Stimulated activated CD4-positive, alpha-beta T cell treated with anti-CD3 and anti-CD28 coated beads, Interleukin-12 subunit alpha, Interleukin-12 subunit beta, amount 100 ng/mL, for 4 hours (primary cell): ENCODE measurements at regions not wholly inside any gene's neighbourhood (a gene's known extent, or its start where the extent isn't known, plus 50 kb on each side); places are given as distances from the start of the nearest gene placed in this dataset.
"Not testable (repeated sequence)": the region's sequence is repeated elsewhere in the genome, so short reads cannot be mapped to it uniquely, and the experiment has no call there.

Source experiments
- DNase-seq: peaks from one replicate; pipeline ENCODE4 v3.0.0-alpha.2; 2020

GRCh38 chr13:106083620-106084350, 451.7 kb downstream of the EFNB2 start:
- no peak for DNase-seq

- DNase-seq, result not testable (repeated sequence)
Observed at GRCh38 chr13:106081221-106081620, 454.2 kb downstream of the EFNB2 start.

GRCh38 chr13:106078191-106078590, 457.3 kb downstream of the EFNB2 start:
- no peak for DNase-seq

GRCh38 chr13:106077017-106077416, 458.4 kb downstream of the EFNB2 start:
- no peak for DNase-seq

DNA sequence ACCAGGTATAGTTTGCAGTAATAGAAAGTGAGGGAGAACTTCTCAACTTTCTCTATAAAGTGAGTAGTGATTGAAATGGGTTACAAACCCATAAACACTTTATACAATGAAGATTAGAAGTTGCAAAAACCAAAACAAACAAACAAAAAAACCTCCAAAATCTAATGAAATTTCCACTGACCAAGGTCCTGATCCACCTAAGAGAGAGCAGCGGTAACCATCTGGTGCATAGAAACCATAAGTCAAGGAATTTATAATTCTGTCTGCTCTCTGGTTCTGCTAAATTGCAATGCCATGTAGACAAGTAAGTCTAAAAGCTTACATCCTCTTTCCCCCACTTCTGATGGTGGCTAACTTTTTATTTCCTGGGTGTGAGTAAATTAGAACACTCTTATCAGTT, 463.4 kb downstream of the EFNB2 start:
- DNase-seq, result no peak

DNA sequence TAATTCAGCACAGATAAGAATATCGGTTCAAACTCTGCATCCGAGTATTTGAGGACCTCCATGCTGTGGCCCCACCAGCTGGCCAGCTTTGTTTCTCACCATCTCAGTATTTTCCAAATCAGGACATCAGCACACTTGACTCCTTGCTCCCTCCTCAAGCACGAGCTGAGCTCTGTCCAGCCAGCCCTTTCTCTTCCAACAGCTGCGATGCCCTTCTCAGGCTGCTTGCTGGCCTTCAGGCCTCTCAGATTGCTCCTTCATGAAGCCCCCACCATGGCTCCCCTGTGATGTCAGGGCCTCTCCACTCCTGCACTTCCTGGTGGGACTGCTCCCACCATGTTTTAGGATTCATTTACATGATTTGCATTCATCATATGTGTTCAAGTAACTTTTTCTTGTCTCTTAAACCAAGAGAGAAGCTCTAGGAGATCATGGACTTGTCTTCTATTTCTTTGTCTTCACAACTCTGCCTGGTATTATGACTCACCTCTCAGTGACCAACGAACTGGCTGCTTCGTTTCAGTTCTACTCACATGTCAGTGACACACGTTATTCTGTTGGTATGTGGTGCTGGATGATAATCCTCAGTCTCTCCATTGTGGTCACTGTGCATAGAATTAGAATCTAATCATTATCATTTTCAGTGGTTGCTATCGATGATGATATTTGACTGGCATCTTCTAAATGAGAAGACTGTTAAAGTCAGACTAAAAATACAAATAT, 471.7 kb downstream of the EFNB2 start:
- no peak for DNase-seq

- DNase-seq, result no peak
Observed at GRCh38 chr13:106061781-106062180, 473.7 kb downstream of the EFNB2 start.

DNA sequence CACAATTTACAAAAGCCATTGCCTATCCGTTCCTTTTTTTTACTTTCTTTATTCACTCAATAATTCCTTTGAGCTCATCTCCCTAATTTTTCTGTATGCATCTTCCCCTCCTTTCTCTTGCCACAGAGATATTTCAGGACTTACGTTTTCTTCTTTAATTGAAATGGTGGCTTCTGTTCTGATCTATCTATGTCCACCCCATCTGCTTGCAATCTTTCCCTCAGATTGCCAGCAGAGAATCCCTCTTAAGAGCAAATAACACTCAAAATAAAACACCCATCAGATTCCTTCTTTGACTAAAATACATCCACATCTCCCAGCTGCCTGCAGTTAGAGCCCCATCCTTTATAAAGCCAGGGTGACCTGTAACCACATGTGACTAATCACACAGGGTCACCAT, 478.6 kb downstream of the EFNB2 start:
- DNase-seq, result no peak

- no peak for DNase-seq
Observed at GRCh38 chr13:106052200-106052767, 483.2 kb downstream of the EFNB2 start.

GRCh38 chr13:106049171-106049570, 486.3 kb downstream of the EFNB2 start:
- DNase-seq, result no peak

- DNase-seq, result no peak
Observed at GRCh38 chr13:106048386-106048785, 487.1 kb downstream of the EFNB2 start.

GRCh38 chr13:106047859-106048258, 487.6 kb downstream of the EFNB2 start:
- DNase-seq, result no peak

DNA sequence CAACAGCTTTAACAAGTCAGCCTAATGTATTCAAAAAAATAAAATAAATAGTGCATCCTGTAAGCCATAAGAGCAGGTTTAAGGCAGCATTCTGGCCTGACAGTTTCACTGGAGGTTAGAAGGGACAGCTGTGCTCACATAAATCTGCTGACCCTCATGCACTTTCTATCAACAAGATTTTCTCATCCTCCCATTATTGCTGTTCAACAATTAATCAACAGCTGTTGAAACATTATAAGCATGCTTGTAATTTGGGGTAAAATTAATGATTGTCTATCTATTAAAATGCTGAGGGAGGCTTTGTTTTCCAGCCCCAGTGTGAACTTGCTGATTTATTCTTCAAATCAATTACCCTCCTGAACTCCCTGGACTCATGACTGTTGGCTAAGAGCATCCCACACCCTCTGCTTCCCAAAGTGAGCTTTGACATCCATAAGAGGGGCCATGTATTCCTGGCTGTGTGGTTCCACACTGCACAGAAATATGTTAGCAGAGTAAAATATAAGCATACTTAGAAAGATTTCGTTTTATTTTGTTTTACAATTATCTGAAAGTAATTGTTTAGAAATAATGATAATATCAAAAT, 492.4 kb downstream of the EFNB2 start:
- DNase-seq, result no peak

DNA sequence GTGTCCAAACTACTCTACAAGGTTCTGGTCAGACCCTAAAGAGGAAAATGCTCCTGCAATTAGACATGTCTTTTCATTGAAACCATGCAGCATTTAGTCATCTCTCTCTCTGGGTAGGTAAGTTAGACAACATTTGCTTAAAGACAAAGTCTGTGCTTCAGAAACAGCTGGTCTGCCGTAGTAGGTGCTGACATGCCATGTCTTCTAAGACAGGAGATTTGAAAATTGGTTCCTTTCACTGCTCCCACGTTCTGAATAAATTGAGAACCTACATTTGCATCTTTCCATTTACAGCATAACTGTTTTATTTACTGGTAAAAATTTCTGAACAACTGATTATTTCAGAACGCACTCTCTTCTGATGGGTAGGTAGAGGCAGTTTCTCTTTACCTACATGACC, 494.0 kb downstream of the EFNB2 start:
- DNase-seq, result no peak

- no peak for DNase-seq
Observed at GRCh38 chr13:106038752-106039151, 496.7 kb downstream of the EFNB2 start.

- DNase-seq, result no peak
Observed at GRCh38 chr13:106036870-106037269, 498.6 kb downstream of the EFNB2 start.

DNA sequence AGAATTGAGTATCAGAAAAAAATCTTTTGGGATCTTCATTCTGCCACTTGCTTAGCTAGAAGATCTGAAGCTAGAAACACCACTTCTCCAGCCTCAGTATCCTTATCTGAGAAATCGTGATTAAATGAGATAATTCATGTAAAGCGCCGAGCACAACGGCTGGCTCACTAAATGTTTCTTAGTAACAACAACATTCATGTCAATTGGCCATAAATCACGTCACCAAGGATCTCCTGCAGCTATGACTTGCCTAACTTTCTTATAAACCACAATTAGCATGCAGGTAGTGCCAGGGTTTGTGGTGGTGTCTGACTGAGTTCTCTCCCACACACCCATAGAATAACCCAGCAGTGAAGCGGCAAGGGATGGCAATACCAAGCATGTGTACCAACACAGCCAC, 501.3 kb downstream of the EFNB2 start:
- no peak for DNase-seq

DNA sequence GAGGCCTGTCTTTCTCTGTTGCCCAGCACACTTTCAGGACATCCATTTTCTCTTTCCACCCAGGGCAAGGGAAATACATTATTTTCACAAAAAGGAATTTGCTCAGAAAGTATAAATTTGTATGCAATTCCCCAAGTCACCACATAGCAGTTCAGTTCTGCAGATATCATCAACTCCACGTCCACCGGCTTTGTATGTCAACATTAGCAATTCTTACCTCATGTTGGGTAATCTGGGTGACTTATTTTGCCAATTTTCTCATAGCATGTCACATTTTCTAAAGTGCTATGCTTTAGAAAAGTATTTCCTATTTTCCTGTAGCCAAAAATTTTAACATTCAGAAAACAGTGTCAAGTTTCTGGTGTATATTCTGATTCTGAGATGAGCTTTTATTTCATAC, 501.8 kb downstream of the EFNB2 start:
- DNase-seq, result no peak

DNA sequence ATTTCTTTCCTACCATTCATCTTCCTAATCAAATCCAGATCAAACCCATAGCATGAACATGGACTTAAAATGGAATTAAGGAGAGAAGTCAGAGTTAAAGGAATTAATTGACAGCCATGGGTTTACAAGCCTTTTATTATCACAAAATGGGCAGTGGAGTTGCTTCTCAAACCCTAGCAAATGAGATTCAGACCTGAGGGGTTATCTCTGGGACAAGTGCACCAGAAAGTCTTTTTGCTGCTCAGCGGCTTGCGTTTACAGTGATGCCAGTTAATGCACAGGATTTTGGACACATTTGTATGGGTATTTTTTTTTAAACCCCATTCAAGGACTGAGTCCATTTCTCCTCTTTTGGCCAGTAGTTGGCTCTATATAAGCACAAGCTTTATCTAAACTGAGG, 503.0 kb downstream of the EFNB2 start:
- no peak for DNase-seq

DNA sequence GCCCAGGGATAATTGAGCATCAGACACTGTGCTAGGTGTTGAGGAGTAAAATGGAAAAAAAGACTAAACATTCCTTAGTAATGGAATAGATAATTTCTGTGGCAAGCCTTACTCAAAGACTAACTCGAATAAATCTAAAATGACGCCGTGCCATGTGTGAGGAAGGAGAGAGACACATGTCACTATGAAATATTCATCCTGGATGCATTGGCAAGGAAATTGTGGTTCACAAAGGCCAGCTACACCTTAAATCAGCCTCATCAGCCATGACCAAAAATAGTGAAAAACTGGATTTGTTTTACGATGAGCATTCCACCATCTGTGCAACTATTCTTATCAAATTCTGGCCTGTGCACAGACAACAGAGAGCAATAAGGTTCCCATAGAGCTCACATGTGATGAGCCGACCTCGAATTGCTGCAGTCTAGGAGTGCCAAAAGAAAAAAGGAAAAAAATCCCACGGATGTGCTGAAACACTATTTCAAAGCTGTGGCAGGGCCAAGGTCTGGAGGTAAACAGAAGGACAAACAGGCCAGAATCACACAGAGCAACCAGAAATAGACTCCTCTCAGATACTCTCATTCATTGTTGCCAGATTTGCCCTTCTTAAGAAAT, 505.7 kb downstream of the EFNB2 start:
- no peak for DNase-seq

GRCh38 chr13:106028911-106029310, 506.6 kb downstream of the EFNB2 start:
- DNase-seq, result no peak

DNA sequence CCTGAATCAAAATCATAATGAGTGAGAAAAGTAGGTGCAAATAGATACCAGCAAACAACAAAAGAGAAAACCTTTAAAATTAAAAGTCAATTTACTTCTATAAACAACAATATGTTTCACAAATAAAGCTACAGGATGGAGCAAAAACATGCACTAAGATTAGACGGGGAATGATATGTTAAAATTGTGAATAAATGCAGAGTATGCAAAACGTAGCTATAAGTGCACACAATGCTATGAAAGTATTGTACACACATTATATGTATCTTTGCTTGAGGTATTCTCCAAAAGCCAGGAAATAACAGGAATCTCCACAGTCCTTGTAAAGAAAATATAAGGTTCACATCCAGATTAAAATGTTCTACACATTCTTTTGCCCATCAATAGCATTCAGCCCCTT, 523.9 kb downstream of the EFNB2 start:
- DNase-seq, result no peak

- DNase-seq, result no peak
Observed at GRCh38 chr13:106010836-106011235, 524.6 kb downstream of the EFNB2 start.

- DNase-seq, result no peak
Observed at GRCh38 chr13:106008540-106008939, 526.9 kb downstream of the EFNB2 start.
